GM12875 (cell line): ENCODE measurements at regions not wholly inside any gene's neighbourhood (a gene's known extent, or its start where the extent isn't known, plus 50 kb on each side); places are given as distances from the start of the nearest gene placed in this dataset.

ENCODE experiments used
- H3K4me3 ChIP-seq: one replicate; pipeline ENCODE4 v1.5.1; 2011; ENCODE audit warnings: low read depth, low read length, control low read depth
- TF ChIP-seq, protein P1 (sequence below): IDR thresholded peaks from 2 replicates; pipeline ENCODE4 v1.5.1; 2011; ENCODE audit warnings: low read depth, mild to moderate bottlenecking, control low read depth, inconsistent platforms, low read length, moderate library complexity, borderline replicate concordance; ENCODE audit not compliant: insufficient read depth

- TF ChIP-seq, protein P1, sequence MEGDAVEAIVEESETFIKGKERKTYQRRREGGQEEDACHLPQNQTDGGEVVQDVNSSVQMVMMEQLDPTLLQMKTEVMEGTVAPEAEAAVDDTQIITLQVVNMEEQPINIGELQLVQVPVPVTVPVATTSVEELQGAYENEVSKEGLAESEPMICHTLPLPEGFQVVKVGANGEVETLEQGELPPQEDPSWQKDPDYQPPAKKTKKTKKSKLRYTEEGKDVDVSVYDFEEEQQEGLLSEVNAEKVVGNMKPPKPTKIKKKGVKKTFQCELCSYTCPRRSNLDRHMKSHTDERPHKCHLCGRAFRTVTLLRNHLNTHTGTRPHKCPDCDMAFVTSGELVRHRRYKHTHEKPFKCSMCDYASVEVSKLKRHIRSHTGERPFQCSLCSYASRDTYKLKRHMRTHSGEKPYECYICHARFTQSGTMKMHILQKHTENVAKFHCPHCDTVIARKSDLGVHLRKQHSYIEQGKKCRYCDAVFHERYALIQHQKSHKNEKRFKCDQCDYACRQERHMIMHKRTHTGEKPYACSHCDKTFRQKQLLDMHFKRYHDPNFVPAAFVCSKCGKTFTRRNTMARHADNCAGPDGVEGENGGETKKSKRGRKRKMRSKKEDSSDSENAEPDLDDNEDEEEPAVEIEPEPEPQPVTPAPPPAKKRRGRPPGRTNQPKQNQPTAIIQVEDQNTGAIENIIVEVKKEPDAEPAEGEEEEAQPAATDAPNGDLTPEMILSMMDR, result no peak
- no peak overlapping the region for H3K4me3 ChIP-seq
Observed at GRCh38 chr15:47399100-47399499, 318.2 kb upstream of the SEMA6D start.

DNA sequence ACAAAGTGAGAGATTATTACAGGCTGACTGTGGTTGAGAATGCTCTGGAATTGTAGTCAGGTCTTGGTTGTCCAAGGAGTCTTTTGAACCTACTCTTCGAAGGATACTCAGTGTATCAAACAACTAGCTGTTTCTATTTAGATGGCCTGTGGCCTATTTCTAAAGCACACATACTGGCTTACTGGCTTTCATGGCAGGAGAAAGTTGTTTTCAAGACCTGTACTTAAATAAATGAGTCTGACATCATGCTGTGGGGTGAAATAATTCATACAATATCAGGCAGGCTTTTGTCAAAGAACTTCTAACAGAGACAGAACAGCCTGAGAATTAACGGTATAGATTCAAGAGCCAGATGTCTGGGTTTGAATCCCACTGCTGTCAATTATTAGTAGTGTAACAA lies 316.7 kb upstream of the SEMA6D start:
- H3K4me3 ChIP-seq, result no peak overlapping the region
- TF ChIP-seq, protein P1, result no peak

DNA sequence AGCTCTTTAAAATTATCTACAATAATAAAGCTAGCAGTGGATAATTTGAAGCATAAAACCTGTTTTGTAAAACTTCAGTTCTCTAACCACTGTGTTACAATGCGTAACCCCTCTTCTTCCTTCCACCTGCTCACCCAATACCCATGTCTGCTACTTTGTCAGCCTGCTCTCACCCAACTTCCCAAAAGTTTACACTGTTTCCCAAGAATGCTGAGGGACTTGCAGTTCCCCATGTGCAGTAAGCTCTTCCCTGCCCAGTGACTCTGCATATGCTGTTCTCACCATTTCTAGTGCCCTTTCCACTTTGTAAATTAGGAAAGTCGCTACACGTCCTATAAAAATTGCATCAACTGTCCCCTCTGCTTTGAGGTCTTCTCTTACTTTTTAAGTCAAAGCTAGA lies 315.9 kb upstream of the SEMA6D start:
- TF ChIP-seq, protein P1, result no peak
- no peak overlapping the region for H3K4me3 ChIP-seq

DNA sequence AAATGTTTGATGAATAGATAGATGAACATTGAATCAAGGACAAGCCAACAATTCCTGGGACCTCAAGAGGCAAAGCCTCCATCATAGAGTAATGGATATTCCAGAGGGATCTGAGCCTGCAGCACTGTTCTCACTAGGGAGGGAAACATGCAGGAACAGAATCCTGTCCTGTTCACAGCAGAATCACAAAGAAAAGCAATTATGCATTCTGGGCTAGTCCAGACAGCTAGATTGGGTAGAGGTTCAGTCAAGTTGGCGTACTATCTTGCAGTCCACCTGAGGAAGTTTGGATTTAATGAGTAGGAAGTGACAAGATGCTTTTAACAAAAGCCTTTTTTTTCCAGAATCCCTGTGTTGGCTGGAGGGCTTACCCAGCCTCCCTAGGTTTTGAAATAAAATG lies 314.5 kb upstream of the SEMA6D start:
- TF ChIP-seq, protein P1, result no peak
- no peak overlapping the region for H3K4me3 ChIP-seq

DNA sequence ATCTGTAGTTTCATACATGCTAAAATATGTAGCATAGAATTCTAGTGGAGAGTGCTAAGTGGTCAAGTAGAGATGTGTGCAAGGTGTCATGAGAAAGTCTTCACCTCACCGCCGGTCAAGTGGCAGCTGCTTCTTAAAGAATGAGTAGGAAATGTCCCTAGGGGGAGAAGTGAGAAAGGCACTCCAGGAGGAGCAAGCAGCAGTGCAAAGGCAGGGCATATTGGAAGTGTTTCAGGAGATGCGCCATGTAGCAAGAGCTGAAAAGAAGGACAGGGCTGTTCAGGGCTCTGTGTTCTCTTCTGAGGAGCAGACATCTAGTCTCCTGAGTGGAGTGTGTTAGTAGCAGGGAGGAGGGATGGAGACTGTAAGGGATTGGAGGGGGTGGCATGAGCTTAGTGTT lies 312.4 kb upstream of the SEMA6D start:
- TF ChIP-seq, protein P1, result no peak
- no peak overlapping the region for H3K4me3 ChIP-seq

GRCh38 chr15:47405365-47406162 lies 311.7 kb upstream of the SEMA6D start:
- TF ChIP-seq, protein P1, result no peak
- no peak overlapping the region for H3K4me3 ChIP-seq

DNA sequence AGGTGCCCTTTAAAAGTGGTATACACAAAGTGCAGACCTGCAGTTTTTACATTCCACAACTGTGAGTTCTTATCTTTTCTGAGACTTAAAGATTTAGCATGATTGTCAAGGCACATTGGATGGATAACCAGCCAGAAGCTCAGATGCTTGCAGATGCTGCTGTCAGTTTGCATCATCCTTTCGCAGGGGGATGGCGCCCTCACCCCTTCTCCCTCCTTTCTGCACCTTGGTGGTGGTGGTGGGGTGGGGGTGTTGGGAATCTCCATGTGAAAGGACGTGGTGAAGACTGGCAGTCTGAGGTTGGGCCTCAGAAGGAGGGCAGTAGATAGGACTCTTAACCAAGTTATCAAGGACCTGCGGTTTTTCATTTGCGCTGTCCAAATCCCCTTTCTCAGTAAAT lies 309.6 kb upstream of the SEMA6D start:
- TF ChIP-seq, protein P1, result no peak
- H3K4me3 ChIP-seq, result no peak overlapping the region
